ENCODE measurements at regions not wholly inside any gene's neighbourhood (a gene's known extent, or its start where the extent isn't known, plus 50 kb on each side); places are given as distances from the start of the nearest gene placed in this dataset.

DNA sequence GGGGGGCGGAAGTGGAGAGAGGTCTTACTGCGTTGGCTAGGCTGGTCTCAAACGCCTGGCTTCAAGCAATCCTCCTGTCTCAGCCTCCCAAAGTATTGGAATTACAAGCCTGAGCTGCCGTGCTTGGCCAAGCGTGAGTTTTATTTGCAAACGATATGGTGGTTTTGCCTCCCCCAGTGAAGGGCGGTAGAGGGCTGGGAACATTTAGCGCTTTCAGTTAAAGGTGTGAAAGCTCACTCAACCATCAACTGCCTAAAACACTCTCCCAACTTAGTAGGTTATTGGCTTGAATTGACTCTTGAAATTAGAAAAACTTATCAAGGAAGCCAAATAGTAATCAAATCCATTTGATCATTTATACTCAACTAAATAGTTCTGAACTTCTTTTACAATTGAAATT lies 156.3 kb downstream of the ESM1 start:
- TF ChIP-seq, protein P1, sequence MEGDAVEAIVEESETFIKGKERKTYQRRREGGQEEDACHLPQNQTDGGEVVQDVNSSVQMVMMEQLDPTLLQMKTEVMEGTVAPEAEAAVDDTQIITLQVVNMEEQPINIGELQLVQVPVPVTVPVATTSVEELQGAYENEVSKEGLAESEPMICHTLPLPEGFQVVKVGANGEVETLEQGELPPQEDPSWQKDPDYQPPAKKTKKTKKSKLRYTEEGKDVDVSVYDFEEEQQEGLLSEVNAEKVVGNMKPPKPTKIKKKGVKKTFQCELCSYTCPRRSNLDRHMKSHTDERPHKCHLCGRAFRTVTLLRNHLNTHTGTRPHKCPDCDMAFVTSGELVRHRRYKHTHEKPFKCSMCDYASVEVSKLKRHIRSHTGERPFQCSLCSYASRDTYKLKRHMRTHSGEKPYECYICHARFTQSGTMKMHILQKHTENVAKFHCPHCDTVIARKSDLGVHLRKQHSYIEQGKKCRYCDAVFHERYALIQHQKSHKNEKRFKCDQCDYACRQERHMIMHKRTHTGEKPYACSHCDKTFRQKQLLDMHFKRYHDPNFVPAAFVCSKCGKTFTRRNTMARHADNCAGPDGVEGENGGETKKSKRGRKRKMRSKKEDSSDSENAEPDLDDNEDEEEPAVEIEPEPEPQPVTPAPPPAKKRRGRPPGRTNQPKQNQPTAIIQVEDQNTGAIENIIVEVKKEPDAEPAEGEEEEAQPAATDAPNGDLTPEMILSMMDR (conservative IDR thresholded peaks at IDR 0.05; ENCODE audit: low read length) = no peak
- TF ChIP-seq EZH2phosphoT487 (IDR thresholded peaks at IDR 0.05; ENCODE audit: borderline replicate concordance, low read depth, low read length) = no peak
